HG03342 (cell line): ENCODE measurements at regions not wholly inside any gene's neighbourhood (a gene's known extent, or its start where the extent isn't known, plus 50 kb on each side); places are given as distances from the start of the nearest gene placed in this dataset.

Experiments
- ATAC-seq: cut with Tn5 transposase; IDR thresholded peaks from one replicate; pipeline ENCODE4 v1.9.1; 2021; ENCODE audit warnings: mild to moderate bottlenecking, moderate library complexity; ENCODE audit not compliant: unreplicated experiment

GRCh38 chr6:74785236-74785635 lies 420.6 kb downstream of the COL12A1 start:
- no peak for ATAC-seq

GRCh38 chr6:74782346-74782745 lies 423.5 kb downstream of the COL12A1 start:
- no peak for ATAC-seq

GRCh38 chr6:74780831-74781230 lies 425.0 kb downstream of the COL12A1 start:
- no peak for ATAC-seq

- ATAC-seq, result no peak
Observed at GRCh38 chr6:74768738-74769137, 437.1 kb downstream of the COL12A1 start.

- ATAC-seq, result no peak
Observed at GRCh38 chr6:74768120-74768519, 437.7 kb downstream of the COL12A1 start.

- no peak for ATAC-seq
Observed at GRCh38 chr6:74765486-74765885, 440.4 kb downstream of the COL12A1 start.

GRCh38 chr6:74764486-74764885 lies 441.4 kb downstream of the COL12A1 start:
- no peak for ATAC-seq

GRCh38 chr6:74762841-74763240 lies 443.0 kb downstream of the COL12A1 start:
- ATAC-seq, result no peak

GRCh38 chr6:74757813-74758212 lies 448.0 kb downstream of the COL12A1 start:
- ATAC-seq, result no peak

GRCh38 chr6:74756923-74757322 lies 448.9 kb downstream of the COL12A1 start:
- ATAC-seq, result no peak

GRCh38 chr6:74755778-74756177 lies 450.1 kb downstream of the COL12A1 start:
- ATAC-seq, result no peak

GRCh38 chr6:74755196-74755595 lies 450.7 kb downstream of the COL12A1 start:
- no peak for ATAC-seq

GRCh38 chr6:74753883-74754600 lies 451.8 kb downstream of the COL12A1 start:
- no peak for ATAC-seq

GRCh38 chr6:74752303-74752702 lies 453.6 kb downstream of the COL12A1 start:
- ATAC-seq, result no peak

- no peak for ATAC-seq
Observed at GRCh38 chr6:74750826-74751225, 455.0 kb downstream of the COL12A1 start.

GRCh38 chr6:74749211-74750147 lies 456.4 kb downstream of the COL12A1 start:
- no peak for ATAC-seq

- ATAC-seq, result no peak
Observed at GRCh38 chr6:74745670-74746069, 460.2 kb downstream of the COL12A1 start.

- peak; percentile 85 for ATAC-seq
Observed at GRCh38 chr6:74742793-74743508, 462.9 kb downstream of the COL12A1 start.

GRCh38 chr6:74741646-74742045 lies 464.2 kb downstream of the COL12A1 start:
- no peak for ATAC-seq

GRCh38 chr6:74735304-74735703 lies 470.5 kb downstream of the COL12A1 start:
- no peak for ATAC-seq

- ATAC-seq, result no peak
Observed at GRCh38 chr6:74734901-74735300, 471.0 kb downstream of the COL12A1 start.
